ENCODE measurements at regions not wholly inside any gene's neighbourhood (a gene's known extent, or its start where the extent isn't known, plus 50 kb on each side); places are given as distances from the start of the nearest gene placed in this dataset.
"Not testable (repeated sequence)": the region's sequence is repeated elsewhere in the genome, so short reads cannot be mapped to it uniquely, and the experiment has no call there.

GRCh38 chrX:78603908-78604307, 55.2 kb downstream of the RTL3 start:
- DNase-seq = no peak

DNA sequence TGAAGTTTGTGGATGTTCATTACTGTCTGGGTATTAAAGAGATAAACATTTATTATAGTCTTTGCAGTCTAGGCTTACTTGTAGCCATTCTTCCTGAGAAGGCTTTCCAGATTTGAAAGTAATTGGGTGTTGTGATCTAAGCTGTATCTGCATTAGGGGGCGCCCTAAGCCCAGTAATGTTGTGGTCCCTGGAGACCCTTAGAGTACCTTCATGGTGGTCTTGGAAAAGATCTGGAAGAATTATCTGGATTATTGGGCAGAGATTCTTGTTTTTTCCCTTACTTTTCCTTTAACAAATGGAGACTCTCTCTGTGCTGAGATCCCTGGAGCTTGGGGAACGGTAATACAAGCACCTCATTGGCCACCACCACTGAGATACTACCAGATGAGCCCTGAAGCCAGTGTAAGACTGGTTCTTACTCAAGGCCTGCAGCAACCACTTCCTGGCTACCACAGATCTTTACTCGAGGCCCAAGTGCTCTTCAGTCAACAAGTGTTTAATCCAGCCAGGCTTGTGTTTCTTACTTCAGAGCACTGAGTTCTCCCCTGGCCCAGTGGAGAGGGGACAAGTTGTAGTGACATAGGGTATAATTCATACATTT, 63.1 kb downstream of the RTL3 start:
- DNase-seq = no peak

DNA sequence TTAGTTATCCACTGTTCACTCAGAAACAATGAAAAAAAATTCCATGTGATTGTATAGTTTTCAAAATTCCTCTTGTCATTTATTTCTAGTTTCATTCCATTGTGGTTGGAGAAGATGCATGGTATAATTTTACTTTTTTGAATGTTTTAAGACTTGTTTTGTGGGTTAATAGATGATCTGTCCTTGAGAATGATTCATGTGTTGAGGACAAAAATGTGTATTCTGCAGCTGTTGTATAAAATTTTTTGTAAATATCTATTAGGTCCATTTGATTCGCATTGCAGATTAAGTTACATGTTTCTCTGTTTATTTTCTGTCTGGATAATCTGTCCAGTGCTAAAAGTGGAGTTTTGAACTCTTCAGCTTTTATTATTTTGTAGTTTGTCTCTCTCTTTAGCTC, 65.4 kb downstream of the RTL3 start:
- no peak for DNase-seq

GRCh38 chrX:78592030-78592429, 67.1 kb downstream of the RTL3 start:
- DNase-seq = no peak

- DNase-seq = no peak
These were observed 84.8 kb downstream of the RTL3 start for GRCh38 chrX:78574306-78574705.

GRCh38 chrX:78573630-78574029, 85.5 kb downstream of the RTL3 start:
- DNase-seq = no peak

DNA sequence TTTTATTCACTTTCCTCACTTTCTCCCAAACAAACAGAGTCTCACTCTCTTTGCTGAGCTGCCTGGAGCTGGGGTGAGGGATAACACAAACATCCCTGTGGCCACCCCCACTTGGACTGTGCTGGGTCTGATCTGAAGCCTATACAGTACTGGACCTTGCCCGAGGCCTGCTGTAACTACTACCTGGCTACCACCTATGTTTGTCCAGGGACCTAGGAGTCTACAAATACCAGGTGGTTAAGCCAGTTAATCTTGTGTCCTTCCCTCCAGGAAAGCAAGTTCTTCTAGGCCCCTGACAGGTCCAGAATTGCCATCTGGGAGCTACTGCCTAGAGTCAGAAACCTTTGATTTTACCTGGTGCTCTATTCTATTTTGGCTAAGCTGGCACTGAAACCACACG, 87.3 kb downstream of the RTL3 start:
- DNase-seq = no peak

DNA sequence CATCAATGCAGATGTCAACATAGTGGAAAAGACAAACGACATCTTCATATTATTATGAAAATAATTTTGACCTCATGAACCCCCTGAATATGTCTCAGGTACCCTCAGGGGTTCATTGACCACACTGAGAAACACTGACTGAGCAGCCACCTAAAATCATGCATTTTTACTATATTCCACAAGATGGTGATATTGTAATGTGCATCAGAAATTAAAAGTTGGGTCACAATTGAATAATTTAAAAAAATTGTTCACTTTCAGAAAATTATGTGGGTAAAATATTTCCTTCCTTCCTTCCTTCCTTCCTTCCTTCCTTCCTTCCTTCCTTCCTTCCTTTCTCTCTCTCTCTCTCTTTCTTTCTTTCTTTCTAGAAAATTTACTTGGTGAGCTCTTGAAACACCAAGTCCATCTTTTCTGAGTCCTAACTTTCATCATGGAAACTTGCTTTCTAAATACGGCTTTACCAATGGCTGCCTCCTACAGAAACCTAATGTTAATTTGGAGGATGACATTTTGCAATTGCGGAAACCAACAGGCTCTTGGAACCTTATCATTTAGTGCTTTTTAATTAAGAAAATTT, 103.6 kb downstream of the RTL3 start:
- DNase-seq = no peak

DNA sequence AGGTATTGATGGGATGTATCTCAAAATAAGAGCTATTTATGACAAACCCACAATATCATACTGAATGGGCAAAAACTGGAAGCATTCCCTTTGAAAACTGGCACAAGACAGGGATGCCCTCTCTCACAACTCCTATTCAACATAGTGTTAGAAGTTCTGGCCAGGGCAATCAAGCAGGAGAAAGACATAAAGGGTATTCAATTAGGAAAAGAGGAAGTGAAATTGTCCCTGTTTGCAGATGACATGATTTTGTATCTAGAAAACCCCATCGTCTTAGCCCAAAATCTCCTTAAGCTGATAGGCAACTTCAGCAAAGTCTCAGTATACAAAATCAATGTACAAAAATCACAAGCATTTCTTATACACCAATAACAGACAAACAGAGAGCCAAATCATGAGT, 106.5 kb downstream of the RTL3 start:
- DNase-seq = not testable (repeated sequence)

GRCh38 chrX:78548012-78548411, 111.1 kb downstream of the RTL3 start:
- DNase-seq = no peak

DNA sequence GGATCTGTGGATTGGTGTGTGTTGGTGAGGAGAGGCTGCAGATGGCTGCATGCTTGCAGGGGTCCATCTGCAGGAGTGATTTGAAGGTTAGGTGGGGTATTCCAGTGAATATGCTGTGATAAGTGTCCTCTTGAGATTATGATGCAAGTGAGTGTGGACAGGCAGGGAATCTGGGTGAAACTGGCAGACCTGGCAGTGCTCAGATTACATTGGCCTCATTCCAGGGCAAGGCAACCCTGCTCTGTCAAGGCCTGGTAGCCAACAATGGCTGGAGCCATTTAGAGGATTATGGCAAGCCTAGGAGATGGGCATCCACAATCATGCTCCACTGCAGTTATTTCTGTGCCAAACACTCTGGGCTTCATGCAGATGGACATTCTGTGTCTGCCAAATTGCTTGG, 113.9 kb downstream of the RTL3 start:
- DNase-seq = no peak

- no peak for DNase-seq
These were observed 115.8 kb downstream of the RTL3 start for GRCh38 chrX:78543281-78543680.

- DNase-seq = no peak
These were observed 119.0 kb downstream of the RTL3 start for GRCh38 chrX:78540171-78540570.

GRCh38 chrX:78534221-78534620, 124.9 kb downstream of the RTL3 start:
- DNase-seq = no peak

GRCh38 chrX:78532363-78532762, 126.8 kb downstream of the RTL3 start:
- no peak for DNase-seq

- DNase-seq = no peak
These were observed 131.3 kb downstream of the RTL3 start for GRCh38 chrX:78527818-78528217.

GRCh38 chrX:78527263-78527662, 131.9 kb downstream of the RTL3 start:
- no peak for DNase-seq

- DNase-seq = no peak
These were observed 136.5 kb downstream of the RTL3 start for GRCh38 chrX:78522601-78523000.

GRCh38 chrX:78517124-78517523, 142.0 kb downstream of the RTL3 start:
- peak; percentile 35 for DNase-seq

DNA sequence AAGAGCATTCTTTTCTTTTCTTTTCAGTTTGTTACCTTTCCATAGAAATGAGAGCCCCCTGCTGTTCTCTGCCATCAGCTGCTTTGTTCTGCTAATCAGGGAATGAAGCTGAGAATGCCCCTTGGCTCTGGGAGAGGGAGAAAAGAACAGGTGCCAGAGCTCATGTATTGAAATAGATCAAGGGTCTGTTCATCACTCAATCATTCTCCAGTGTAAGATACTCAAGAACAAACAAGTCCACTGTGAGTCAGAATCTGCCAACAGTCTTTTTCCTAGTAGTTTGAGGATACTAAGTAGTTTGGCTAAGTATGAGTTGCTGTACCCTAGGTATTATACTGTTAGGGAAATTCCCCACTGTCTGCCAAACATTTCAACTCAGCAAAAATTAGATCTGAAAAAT, 144.3 kb downstream of the RTL3 start:
- no peak for DNase-seq

DNA sequence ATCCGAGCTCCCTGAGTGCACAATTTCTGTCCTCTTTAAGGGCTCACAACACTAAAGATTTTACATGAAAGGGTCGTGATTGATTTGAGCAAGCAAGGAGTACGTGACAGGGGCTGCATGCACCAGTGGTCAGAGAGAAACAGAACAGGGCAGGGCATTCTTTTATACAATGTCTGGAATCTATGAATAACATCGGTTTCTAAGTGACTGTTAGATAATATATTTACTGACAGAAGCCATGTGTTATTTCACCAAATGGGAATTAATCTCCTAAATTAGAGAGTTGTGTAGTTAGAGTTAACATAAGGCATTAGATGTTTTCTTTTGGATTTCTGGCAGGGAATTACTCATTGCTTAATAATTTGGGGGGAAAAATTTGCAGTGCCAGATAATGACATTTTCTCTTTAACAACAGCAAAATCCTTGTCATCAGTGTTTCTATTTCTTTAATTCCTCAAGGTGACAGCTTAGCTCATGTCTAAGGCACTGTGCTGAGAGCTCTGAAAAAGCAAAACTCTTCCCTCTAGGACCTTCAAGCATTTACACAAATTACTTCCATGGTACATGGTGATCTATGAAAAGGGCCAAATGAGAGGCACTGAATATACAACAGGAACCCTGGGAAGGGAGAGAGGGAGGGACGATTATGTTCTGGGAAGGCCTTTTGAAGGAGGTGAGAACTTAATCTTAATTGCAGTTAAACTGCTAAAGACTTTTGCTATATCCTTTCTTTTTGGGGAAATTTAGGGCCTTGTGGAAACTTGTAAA, 145.0 kb downstream of the RTL3 start:
- no peak for DNase-seq

DNA sequence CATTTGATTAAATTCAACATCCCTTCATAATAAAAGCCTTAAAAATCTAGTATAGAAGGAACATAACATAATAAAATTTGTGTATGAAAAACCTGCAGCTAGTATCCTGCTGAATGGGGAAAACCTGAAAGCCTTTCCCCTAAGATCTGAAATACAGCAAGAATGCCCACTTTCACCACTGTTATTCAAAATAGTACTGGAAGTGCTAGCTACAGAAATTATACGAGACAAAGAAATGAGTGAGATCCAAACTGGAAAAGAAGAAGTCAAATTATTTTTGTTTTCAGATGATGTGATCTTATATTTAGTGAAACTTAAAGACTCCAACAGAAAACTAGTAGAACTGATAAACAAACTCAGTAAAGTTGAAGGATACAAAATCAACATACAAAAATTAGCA, 152.9 kb downstream of the RTL3 start:
- DNase-seq = no peak

DNA sequence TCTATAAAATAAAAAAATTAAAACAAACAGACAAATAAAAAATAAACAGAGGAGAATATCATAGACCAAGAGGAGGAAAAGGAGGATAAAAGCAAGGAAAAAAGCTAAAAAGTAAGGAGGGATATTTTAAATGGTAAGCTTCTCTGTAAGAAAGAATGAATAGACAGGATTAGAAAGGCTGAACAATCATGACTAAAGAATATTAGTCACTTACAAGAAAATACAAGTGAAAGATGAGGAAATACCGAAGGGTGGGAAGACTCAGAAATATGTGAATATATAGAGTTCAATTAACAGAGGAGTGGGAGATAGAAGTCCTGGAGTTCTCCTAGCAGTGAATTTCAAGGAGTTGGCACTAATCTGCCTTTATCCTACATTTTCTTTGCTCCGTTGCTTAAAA, 162.6 kb downstream of the RTL3 start:
- DNase-seq = no peak

- DNase-seq = no peak
These were observed 165.8 kb upstream of the CYSLTR1 start for GRCh38 chrX:78493180-78493579.

DNA sequence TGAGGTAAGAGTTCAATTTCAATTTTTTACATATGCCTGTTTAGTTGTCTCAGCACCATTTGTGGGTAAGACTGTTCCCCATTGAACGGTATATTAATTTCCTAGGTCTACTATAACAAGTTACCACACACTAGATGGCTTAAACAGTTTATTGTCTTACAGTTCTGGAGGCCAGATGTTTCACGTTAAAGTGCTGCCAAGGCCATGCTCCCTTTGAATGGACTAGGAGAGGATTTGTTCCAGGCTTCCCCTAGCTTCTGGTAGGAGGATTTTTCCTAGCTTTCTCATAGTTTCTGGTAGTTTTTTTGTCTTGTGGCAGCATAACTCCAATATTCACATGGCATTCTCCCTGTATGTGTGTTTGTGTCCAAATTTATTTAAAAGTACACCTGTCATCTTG, 149.3 kb upstream of the CYSLTR1 start:
- DNase-seq = no peak
